SK-N-SH (cell line): ENCODE measurements at regions not wholly inside any gene's neighbourhood (a gene's known extent, or its start where the extent isn't known, plus 50 kb on each side); places are given as distances from the start of the nearest gene placed in this dataset.

ENCODE experiments used
- CTCF ChIA-PET: fragments of 300-600, 350-600 bp; formaldehyde crosslinking; extraction: SDS; loops from one replicate; lab custom pipeline; 2021; lab: Yijun Ruan, JAX
- POLR2A ChIA-PET: fragments of 350-600 bp; sonication (Branson Sonifier 250); formaldehyde crosslinking; extraction: SDS; loops from one replicate; lab custom pipeline; 2020; ENCODE audit warnings: antibody characterized with exemption, inconsistent platforms; lab: Yijun Ruan, JAX
- DNase-seq: peaks from one replicate; pipeline ENCODE4 v3.0.0; 2012
- H2AFZ ChIP-seq: fragments of 200-600 bp; sonication (generic); 2 replicates; pipeline ENCODE4 v1.8.1; 2016; ENCODE audit warnings: antibody characterized with exemption, mild to moderate bottlenecking, low read depth
- H3F3A ChIP-seq: fragments of 200-600 bp; sonication (generic); replicated peaks from 2 replicates; pipeline ENCODE3; 2016; ENCODE audit warnings: antibody characterized with exemption, mild to moderate bottlenecking; ENCODE audit not compliant: insufficient read depth
- H3K27ac ChIP-seq, 2 experiments: fragments of 200-500 bp in 1 of 2; fragments of 200-600 bp in 1 of 2; sonication (Bioruptor generic) in 1 of 2; sonication (generic), shearing (Covaris generic) in 1 of 2; 2 replicates each; pipeline versions ENCODE4 v1.5.1 to v1.6.1; 2014 to 2016; ENCODE audit warnings: low read depth in 2 of 2, inconsistent platforms in 1 of 2, low read length in 1 of 2, mild to moderate bottlenecking in 1 of 2, mixed read lengths in 1 of 2
- H3K27me3 ChIP-seq: fragments of 200-600 bp; sonication (generic), shearing (Covaris generic); 2 replicates; pipeline ENCODE4 v1.6.1; 2016; ENCODE audit warnings: mixed run types; ENCODE audit not compliant: insufficient read depth
- H3K36me3 ChIP-seq, 2 experiments: fragments of 200-500 bp in 1 of 2; fragments of 200-600 bp in 1 of 2; sonication (Bioruptor generic) in 1 of 2; sonication (generic) in 1 of 2; replicated peaks in 1 of 2; 2 replicates each; pipeline versions ENCODE3 to v1.5.1; 2014 to 2016; ENCODE audit warnings: low read length in 1 of 2, mild to moderate bottlenecking in 1 of 2; ENCODE audit not compliant: insufficient read depth in 2 of 2, control insufficient read depth in 1 of 2
- H3K4me1 ChIP-seq, 2 experiments: fragments of 200-500 bp in 1 of 2; fragments of 200-600 bp in 1 of 2; sonication (Bioruptor generic) in 1 of 2; sonication (generic), shearing (Covaris generic) in 1 of 2; 2 replicates each; pipeline versions ENCODE4 v1.5.1 to v1.6.1; 2014 to 2016; ENCODE audit warnings: low read depth in 1 of 2, low read length in 1 of 2, mixed run types in 1 of 2; ENCODE audit not compliant: insufficient read depth in 2 of 2, control insufficient read depth in 1 of 2
- H3K4me2 ChIP-seq: fragments of 200-600 bp; sonication (generic), shearing (Covaris generic); 2 replicates; pipeline ENCODE4 v1.6.1; 2017; ENCODE audit warnings: mixed run types
- H3K4me3 ChIP-seq, 2 experiments: fragments of 200-500 bp in 1 of 2; fragments of 200-600 bp in 1 of 2; sonication (Bioruptor generic) in 1 of 2; sonication (generic), shearing (Covaris generic) in 1 of 2; 2 replicates each; pipeline versions ENCODE4 v1.5.1 to v1.8.1; 2014 to 2016; ENCODE audit warnings: low read depth in 2 of 2, inconsistent platforms in 1 of 2, low read length in 1 of 2, mild to moderate bottlenecking in 1 of 2, mixed read lengths in 1 of 2, moderate library complexity in 1 of 2
- H3K79me2 ChIP-seq: fragments of 200-600 bp; sonication (generic); 2 replicates; pipeline ENCODE4 v1.8.1; 2017; ENCODE audit warnings: mild to moderate bottlenecking; ENCODE audit not compliant: insufficient read depth
- H3K9ac ChIP-seq: fragments of 200-600 bp; sonication (generic); 2 replicates; pipeline ENCODE4 v1.6.1; 2017; ENCODE audit warnings: mixed run types
- H3K9me2 ChIP-seq: fragments of 200-600 bp; sonication (generic); 2 replicates; pipeline ENCODE4 v1.6.1; 2017; ENCODE audit warnings: mixed run types
- H3K9me3 ChIP-seq: fragments of 200-600 bp; sonication (generic); 2 replicates; pipeline ENCODE4 v1.6.1; 2017; ENCODE audit warnings: mixed run types, mild to moderate bottlenecking, moderate library complexity
- H4K20me1 ChIP-seq: fragments of 200-600 bp; sonication (generic); 2 replicates; pipeline ENCODE4 v1.6.1; 2017; ENCODE audit warnings: mild to moderate bottlenecking, mixed run types; ENCODE audit not compliant: insufficient read depth
- CHD2 ChIP-seq: fragments of 150-350 bp; IDR thresholded peaks from 2 replicates; pipeline ENCODE4 v1.6.1; 2018; ENCODE audit warnings: low read length; ENCODE audit not compliant: partially characterized antibody
- EZH2phosphoT487 ChIP-seq: fragments of 200-600 bp; sonication (generic); IDR thresholded peaks from 2 replicates; pipeline ENCODE4 v1.6.1; 2017; ENCODE audit warnings: low read depth, mixed run types, mild to moderate bottlenecking, antibody characterized with exemption, moderate library complexity, borderline replicate concordance
- FOSL2 ChIP-seq: IDR thresholded peaks from 2 replicates; pipeline ENCODE4 v1.4.0; 2012; ENCODE audit warnings: low read depth, mild to moderate bottlenecking, moderate library complexity, borderline replicate concordance
- FOXJ3 ChIP-seq: sonication (generic); formaldehyde crosslinking; IDR thresholded peaks from 2 replicates; pipeline ENCODE4 v1.5.1; 2020; ENCODE audit warnings: mild to moderate bottlenecking, missing genetic modification reagents
- FOXM1 ChIP-seq: IDR thresholded peaks from 2 replicates; pipeline ENCODE4 v1.4.0; 2012; ENCODE audit warnings: low read depth, mild to moderate bottlenecking
- GATA2 ChIP-seq: sonication (generic); formaldehyde crosslinking; IDR thresholded peaks from 2 replicates; pipeline ENCODE4 v1.5.0; 2020; ENCODE audit warnings: mild to moderate bottlenecking, missing genetic modification reagents
- JUND ChIP-seq: IDR thresholded peaks from 2 replicates; pipeline ENCODE4 v1.4.0; 2012
- NFIC ChIP-seq: IDR thresholded peaks from 2 replicates; pipeline ENCODE4 v1.4.0; 2012; ENCODE audit warnings: borderline replicate concordance
- NRF1 ChIP-seq: IDR thresholded peaks from 2 replicates; pipeline ENCODE4 v1.6.1; 2012; ENCODE audit warnings: low read depth, mild to moderate bottlenecking, low read length
- POLR2AphosphoS5 ChIP-seq: IDR thresholded peaks from 2 replicates; pipeline ENCODE4 v1.6.1; 2012; ENCODE audit warnings: low read depth, low read length
- RAD21 ChIP-seq: IDR thresholded peaks from 2 replicates; pipeline ENCODE4 v1.6.1; 2012; ENCODE audit warnings: mild to moderate bottlenecking, low read length
- RCOR1 ChIP-seq: fragments of 150-350 bp; IDR thresholded peaks from 2 replicates; pipeline ENCODE4 v1.6.1; 2017; ENCODE audit warnings: antibody characterized with exemption, low read length
- RXRA ChIP-seq: IDR thresholded peaks from 2 replicates; pipeline ENCODE4 v1.4.0; 2012; ENCODE audit warnings: low read depth, mild to moderate bottlenecking, borderline replicate concordance
- SIN3A ChIP-seq: IDR thresholded peaks from 2 replicates; pipeline ENCODE4 v1.6.1; 2012; ENCODE audit warnings: low read depth, mild to moderate bottlenecking, low read length, moderate library complexity, borderline replicate concordance
- SMC3 ChIP-seq: IDR thresholded peaks from 2 replicates; pipeline ENCODE4 v1.6.1; 2012; ENCODE audit warnings: low read depth, low read length, improper control_type of control experiment
- TAF1 ChIP-seq: IDR thresholded peaks from 2 replicates; pipeline ENCODE4 v1.6.1; 2012; ENCODE audit warnings: low read depth, mild to moderate bottlenecking, low read length, moderate library complexity, borderline replicate concordance
- TEAD4 ChIP-seq: IDR thresholded peaks from 2 replicates; pipeline ENCODE4 v1.4.0; 2012; ENCODE audit warnings: mild to moderate bottlenecking, borderline replicate concordance; ENCODE audit not compliant: insufficient read depth
- YY1 ChIP-seq: IDR thresholded peaks from 2 replicates; pipeline ENCODE4 v1.4.0; 2012; ENCODE audit warnings: low read depth, mild to moderate bottlenecking
- WGBS: methylation state at CpG from one replicate; pipeline ENCODE4 v1.1.6; 2017; ENCODE audit warnings: low lambda C conversion rate; 5-methylcytosine and 5-hydroxymethylcytosine counted together
- TF ChIP-seq, protein P1 (sequence below): fragments of 150-350 bp; IDR thresholded peaks from 2 replicates; pipeline ENCODE4 v1.6.1; 2016; ENCODE audit warnings: mild to moderate bottlenecking, low read depth, low read length
- TF ChIP-seq, protein P2 (sequence below): IDR thresholded peaks from 2 replicates; pipeline ENCODE4 v1.6.1; 2012; ENCODE audit warnings: mild to moderate bottlenecking, low read depth, low read length, moderate library complexity
- TF ChIP-seq, protein P3 (sequence below): IDR thresholded peaks from 2 replicates; pipeline ENCODE4; 2012

DNA sequence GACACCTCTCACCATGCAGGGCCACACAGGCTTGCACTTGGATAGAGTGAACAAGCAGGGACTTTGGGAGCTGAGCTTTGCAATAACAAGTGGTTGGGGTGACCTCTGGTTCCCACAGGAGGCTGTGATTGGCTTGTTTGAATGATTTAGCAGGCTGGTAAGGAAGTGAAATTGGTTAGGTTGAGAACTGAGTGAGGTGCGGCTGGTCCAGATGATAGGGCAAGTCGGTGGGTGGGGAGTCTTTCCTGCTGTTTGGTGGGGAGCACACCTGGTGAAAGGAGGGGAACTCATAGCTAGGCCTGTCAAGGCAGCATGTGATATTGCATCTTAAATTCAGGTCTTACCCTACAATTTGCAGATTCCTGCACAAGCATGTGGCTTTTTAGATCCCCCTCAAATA lies 794.6 kb upstream of the ZNF608 start:
- Histone ChIP-seq H3F3A (no peaks in the 10 kb centered on the region), H3K79me2 (no peaks in the 10 kb centered on the region), H3K9me2 (no peaks in the 10 kb centered on the region), H3K9ac (no peak overlapping the region), H3K27me3 (no peaks in the 10 kb centered on the region), H3K4me1 (no peaks in the 10 kb centered on the region), H2AFZ (no peak overlapping the region), H3K36me3 (no peaks in the 10 kb centered on the region), H3K9me3 (peaks cover 7% of the 10 kb centered on the region; the same call in 1 of the 2 replicates)
- no peak for DNase-seq
- ChIA-PET CTCF (interaction anchor here (1.0 kb wide), 1 partner anchor 10 kb away, joined by 4 read pairs; no protein-coding TSS in a partner anchor), POLR2A (no interaction called here)
- no peak for TF ChIP-seq GATA2 (CRISPR knock-in tag)
- TF ChIP-seq FOSL2: no peak
- TF ChIP-seq, protein P1, sequence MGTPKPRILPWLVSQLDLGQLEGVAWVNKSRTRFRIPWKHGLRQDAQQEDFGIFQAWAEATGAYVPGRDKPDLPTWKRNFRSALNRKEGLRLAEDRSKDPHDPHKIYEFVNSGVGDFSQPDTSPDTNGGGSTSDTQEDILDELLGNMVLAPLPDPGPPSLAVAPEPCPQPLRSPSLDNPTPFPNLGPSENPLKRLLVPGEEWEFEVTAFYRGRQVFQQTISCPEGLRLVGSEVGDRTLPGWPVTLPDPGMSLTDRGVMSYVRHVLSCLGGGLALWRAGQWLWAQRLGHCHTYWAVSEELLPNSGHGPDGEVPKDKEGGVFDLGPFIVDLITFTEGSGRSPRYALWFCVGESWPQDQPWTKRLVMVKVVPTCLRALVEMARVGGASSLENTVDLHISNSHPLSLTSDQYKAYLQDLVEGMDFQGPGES: no peak
- TF ChIP-seq TAF1: no peak
- no peak for TF ChIP-seq FOXJ3 (CRISPR knock-in tag)
- TF ChIP-seq POLR2AphosphoS5: no peak
- TF ChIP-seq, all 33 proteins: peak for 0
- H3K4me2 ChIP-seq: no peak overlapping the region
- no peak overlapping the region for H3K4me3 ChIP-seq
- WGBS: 86% methylated on average over 2 of the region's 2 CpGs
- no peaks in the 10 kb centered on the region for H4K20me1 ChIP-seq
- H3K27ac ChIP-seq: no peak overlapping the region

DNA sequence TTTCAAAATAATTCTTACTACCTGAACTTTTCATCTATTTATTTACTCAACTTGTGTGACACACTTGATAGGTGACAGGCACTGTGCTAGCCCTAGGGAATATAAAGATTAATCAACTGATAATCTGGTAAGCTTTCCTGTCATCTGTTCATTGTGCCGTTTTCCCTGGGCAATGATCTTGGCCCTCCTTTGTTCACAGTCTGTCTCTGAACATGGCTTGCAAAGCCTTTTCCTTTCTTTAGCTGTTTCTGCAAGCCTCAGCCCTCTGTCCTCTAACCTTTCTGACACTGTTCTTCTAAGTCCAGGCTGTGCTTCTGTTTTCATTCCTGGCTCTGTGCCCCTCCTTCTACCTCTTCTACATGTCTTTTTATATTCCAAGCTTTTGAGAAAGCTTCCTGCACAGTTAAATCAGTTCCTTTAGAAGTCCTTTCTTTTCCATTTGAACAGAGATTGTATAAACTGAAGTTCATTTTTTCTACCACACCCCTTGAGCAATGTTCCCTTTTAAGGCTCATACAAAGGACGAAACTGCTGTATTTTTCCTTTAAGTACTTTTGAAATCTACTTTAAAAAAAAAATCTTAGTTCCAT lies 803.0 kb upstream of the ZNF608 start:
- Histone ChIP-seq H3K27ac (peak overlapping the region; percentile 4 to 92; a peak in 3 of 4 replicates), H3K36me3 (no peaks in the 10 kb centered on the region), H3K4me2 (peak overlapping the region; percentile 21; the same call in 1 of the 2 replicates), H3K27me3 (no peaks in the 10 kb centered on the region), H3F3A (peaks cover 3% of the 10 kb centered on the region), H4K20me1 (no peaks in the 10 kb centered on the region), H3K4me3 (no peak overlapping the region; a peak in 1 of 4 replicates), H3K9ac (no peak overlapping the region), H3K4me1 (peaks cover 13 to 18% of the 10 kb centered on the region in 2 experiments; a peak in 3 of 4 replicates), H2AFZ (no peak overlapping the region), H3K9me2 (no peaks in the 10 kb centered on the region), H3K9me3 (no peaks in the 10 kb centered on the region), H3K79me2 (no peaks in the 10 kb centered on the region)
- ChIA-PET CTCF (interaction anchor here (0.6 to 0.9 kb wide), 3 partner anchors 58 to 751 kb away, joined by 3 read pairs; no protein-coding TSS in a partner anchor), POLR2A (interaction anchor here (1.1 to 2.4 kb wide), 3 partner anchors 64 to 801 kb away, joined by 3 to 18 read pairs (median 4); no protein-coding TSS in a partner anchor)
- WGBS: 44% methylated on average over 2 of the region's 2 CpGs
- DNase-seq: peak; percentile 45
- TF ChIP-seq GATA2 (CRISPR knock-in tag) (peak; percentile 90), EZH2phosphoT487 (no peak), FOXM1 (no peak), NFIC (no peak), RXRA (no peak), TEAD4 (no peak), NRF1 (no peak), CHD2 (peak; percentile 23), RAD21 (peak; percentile 36), RCOR1 (peak; percentile 64), JUND (no peak), SMC3 (no peak), SIN3A (no peak), FOSL2 (no peak), FOXJ3 (CRISPR knock-in tag) (peak; percentile 90), YY1 (no peak)
- TF ChIP-seq, protein P2, sequence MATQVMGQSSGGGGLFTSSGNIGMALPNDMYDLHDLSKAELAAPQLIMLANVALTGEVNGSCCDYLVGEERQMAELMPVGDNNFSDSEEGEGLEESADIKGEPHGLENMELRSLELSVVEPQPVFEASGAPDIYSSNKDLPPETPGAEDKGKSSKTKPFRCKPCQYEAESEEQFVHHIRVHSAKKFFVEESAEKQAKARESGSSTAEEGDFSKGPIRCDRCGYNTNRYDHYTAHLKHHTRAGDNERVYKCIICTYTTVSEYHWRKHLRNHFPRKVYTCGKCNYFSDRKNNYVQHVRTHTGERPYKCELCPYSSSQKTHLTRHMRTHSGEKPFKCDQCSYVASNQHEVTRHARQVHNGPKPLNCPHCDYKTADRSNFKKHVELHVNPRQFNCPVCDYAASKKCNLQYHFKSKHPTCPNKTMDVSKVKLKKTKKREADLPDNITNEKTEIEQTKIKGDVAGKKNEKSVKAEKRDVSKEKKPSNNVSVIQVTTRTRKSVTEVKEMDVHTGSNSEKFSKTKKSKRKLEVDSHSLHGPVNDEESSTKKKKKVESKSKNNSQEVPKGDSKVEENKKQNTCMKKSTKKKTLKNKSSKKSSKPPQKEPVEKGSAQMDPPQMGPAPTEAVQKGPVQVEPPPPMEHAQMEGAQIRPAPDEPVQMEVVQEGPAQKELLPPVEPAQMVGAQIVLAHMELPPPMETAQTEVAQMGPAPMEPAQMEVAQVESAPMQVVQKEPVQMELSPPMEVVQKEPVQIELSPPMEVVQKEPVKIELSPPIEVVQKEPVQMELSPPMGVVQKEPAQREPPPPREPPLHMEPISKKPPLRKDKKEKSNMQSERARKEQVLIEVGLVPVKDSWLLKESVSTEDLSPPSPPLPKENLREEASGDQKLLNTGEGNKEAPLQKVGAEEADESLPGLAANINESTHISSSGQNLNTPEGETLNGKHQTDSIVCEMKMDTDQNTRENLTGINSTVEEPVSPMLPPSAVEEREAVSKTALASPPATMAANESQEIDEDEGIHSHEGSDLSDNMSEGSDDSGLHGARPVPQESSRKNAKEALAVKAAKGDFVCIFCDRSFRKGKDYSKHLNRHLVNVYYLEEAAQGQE: no peak
- TF ChIP-seq, protein P1: no peak
- TF ChIP-seq, protein P3, sequence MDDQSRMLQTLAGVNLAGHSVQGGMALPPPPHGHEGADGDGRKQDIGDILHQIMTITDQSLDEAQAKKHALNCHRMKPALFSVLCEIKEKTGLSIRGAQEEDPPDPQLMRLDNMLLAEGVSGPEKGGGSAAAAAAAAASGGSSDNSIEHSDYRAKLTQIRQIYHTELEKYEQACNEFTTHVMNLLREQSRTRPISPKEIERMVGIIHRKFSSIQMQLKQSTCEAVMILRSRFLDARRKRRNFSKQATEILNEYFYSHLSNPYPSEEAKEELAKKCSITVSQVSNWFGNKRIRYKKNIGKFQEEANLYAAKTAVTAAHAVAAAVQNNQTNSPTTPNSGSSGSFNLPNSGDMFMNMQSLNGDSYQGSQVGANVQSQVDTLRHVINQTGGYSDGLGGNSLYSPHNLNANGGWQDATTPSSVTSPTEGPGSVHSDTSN: no peak
